GM18508 (cell line): ENCODE measurements at regions not wholly inside any gene's neighbourhood (a gene's known extent, or its start where the extent isn't known, plus 50 kb on each side); places are given as distances from the start of the nearest gene placed in this dataset.
"Not testable (repeated sequence)": the region's sequence is repeated elsewhere in the genome, so short reads cannot be mapped to it uniquely, and the experiment has no call there.

Experiments
- ATAC-seq: cut with Tn5 transposase; IDR thresholded peaks from one replicate; pipeline ENCODE4 v1.9.1; 2021; ENCODE audit warnings: moderate number of reproducible peaks; ENCODE audit not compliant: insufficient read depth, unreplicated experiment

DNA sequence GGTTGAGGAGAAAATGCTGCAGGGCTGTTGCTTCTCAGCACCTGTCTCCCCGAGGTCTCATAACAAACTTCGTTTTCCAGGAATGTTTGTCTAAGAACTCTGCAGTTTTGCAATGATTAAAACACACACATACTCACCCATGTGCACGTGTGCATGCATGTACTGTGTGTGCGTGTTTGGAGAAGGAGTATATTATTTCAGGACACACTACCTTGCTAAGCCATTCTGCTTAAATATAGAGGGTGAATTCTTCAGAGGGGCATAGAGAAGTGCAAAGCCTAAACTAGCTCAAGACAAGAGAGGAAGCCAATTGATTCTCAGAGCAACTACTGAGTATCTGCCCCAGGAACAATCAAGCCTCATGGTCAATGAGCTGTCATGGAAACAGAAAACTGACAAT is 298.4 kb upstream of the MGMT start:
- ATAC-seq: no peak

DNA sequence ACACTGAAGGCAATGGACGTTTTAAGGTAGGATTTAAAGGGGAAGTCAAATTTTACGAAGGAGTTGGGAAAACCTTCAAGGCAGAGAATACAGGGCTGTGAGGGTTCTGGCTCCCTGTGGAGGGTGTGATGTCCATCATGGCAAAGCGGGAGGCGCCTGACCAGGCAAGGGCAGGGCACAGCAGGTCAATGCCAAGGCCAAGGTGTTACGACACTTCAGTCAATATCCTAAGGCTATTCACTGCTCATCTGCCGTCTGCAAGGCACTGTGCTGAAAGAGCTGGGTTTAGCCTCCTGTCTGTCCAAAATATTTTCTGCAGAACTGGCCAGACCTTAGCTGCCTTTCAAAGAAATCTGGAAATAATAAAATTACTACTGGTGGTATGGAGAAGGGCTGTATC is 297.9 kb upstream of the MGMT start:
- ATAC-seq: no peak

DNA sequence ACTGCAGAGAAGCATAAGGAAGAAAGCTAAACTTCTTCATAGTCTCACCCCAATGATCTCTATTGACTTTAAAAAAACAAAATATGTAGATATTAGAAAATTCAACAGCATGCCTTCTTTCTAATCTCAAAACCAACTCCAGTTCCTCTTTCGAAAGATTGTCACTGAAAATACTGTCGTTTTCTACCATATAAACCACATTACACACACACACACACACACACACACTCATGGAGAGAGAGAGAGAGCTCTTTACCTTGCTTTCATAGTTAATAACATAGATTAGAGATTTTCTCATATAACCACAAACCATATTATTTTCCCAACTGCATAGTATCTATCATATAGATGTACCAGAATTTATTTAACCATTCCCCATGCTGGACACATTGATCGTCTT is 296.2 kb upstream of the MGMT start:
- no peak for ATAC-seq

DNA sequence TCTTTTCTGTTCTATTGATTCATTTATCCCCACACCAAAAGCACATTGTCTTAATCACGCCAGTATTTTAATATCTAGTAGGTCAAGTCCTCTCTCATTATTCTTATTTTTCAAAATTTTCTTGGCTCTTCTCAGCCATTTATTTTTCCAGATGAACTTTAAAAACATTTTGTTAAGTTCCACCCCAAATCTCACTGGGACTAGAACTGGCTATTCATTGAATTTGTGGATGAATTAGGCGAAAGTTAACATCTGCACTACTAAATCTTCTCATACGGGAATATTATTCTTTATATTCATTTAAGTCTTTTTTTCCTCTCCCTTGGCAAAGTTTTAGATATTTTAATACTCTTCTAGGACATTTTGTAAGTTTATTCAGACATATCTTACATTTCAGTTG is 295.2 kb upstream of the MGMT start:
- ATAC-seq: no peak

DNA sequence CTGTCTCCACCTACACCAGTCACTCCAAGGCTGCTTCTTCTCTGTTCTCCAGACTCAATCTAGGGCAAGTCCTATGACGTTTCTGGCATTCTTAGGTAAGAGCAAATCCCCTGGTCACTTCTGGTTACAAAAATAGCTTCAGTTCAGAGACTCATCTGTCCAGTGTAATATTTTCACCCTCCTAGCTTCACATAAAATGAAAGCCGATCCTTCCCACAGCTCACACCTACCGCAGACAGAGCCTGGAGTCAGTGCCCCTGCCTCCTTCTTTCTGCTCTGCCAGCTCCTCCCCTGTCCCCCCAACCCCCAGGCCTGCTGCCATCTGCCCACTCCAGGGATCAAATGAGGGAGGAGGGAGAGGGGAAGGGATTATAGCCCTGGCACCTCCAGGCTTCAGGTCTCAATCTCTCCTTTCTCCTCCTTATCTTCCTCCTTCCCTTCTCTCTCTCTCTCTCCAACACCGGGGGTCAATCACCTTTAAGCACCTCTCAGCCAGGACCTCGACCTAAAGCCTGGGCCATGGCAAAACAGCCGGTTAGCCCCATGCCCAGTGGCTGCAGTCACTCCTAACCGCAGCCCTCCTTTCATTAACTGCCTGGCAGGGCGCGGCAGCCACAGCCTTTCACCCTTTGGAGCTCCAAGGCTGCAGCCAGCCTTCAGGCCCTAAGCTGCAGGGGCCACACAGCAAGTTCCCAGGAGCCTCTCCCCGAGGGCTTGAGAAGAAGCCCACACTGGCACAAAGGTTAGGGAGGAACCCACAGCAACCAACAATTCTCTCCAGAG is 292.6 kb upstream of the MGMT start:
- ATAC-seq: no peak

DNA sequence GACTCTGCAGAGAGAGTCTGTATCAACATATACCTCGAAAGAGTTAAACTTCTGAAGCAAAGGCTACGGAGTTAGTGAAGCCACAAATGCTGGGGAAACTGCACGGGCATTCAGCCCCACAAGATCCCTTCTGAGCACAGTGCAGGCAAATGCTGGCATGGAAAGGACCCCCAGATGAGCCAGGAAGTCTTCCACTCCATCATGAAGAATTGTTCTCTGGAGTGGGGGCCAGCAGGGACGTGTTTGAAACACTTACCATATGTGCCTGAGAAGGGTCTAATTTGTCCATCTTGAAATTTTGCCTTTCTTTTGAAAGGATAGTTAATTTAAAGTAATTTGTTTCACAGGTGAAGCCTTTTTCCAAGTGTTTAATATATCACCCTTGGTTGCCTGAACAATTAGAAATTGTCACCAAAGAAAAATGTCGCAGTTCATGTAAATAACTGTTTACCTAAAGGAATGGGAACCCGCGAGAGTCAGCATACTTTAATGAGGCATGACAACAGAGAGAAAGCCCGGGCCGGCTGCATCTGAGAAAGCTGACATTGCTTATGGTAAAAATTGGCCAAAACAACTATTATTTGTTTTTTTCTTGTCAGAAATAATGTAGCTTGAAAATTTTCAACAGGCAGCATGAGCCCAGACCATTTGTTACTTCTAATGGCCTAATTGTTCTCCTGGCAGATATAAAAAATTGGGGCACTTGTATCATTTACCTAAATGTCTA is 287.6 kb upstream of the MGMT start:
- no peak for ATAC-seq

DNA sequence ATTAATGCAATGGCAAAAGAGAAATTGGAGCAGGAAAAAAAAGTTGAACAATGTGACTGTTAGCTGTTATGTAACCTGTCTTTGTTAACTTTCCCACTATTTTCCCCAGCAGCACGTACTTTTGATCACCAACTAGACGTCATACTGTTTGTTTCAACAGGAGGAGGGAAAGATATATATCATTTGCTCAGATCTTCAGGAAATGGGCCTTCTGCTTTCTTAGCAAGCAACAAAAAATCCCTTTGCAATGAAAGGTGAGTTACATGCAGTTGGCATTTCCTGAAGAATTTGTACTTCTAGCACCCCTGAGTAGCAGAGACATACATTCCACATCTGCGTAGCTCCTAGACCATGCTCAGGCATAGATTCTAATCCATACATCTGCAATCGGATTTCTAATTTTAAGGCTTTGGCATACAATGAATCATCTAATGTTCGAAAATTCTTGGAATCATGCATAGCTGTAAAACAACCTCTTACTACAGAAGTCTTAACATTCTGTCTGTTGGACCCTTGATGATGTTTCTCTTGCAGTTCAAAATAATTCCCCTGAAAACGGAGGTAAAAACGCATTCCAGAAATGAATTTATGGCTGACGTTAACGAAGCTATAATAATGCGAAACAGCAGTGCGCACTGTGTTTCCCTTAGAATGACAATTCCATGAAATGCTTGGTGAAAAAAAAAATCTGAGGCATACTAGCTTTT is 286.9 kb upstream of the MGMT start:
- ATAC-seq: no peak

DNA sequence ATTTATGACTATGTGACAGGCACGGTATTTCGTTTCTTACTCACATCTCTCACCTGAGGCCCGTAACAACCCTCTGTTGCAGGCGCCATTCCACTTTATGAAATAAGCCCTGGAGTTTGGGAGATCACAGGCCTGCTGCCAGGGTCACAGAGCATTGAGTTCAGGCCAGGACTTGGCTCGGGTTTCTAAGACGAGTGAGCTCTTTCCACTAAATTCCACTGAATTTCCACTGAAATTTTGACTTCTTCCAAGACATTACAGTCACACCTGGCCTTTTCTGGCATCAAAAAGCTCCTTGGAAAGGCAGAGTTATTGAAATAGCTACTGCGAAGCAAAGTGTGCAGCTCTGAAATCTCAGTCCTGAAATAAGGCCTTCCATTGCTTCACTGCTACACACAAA is 282.8 kb upstream of the MGMT start:
- no peak for ATAC-seq

DNA sequence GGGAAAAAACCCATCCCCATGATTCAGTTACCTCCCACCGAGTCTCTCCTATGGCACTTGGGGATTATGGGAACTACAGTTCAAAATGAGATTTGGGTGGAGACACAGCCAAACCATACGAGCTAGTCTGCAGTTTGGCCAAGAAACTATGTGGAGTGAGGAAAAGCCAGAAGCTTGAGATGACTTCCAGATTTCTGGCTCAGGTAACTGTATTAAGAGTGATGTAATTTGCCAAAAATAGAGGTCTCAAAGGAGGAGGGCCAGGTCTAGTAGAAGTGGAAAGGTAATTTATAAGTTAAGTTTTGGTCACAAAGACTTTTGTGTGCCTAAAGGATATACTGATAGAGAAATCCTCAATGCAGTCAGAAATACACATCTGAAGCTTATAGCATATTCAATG is 279.7 kb upstream of the MGMT start:
- ATAC-seq: no peak

DNA sequence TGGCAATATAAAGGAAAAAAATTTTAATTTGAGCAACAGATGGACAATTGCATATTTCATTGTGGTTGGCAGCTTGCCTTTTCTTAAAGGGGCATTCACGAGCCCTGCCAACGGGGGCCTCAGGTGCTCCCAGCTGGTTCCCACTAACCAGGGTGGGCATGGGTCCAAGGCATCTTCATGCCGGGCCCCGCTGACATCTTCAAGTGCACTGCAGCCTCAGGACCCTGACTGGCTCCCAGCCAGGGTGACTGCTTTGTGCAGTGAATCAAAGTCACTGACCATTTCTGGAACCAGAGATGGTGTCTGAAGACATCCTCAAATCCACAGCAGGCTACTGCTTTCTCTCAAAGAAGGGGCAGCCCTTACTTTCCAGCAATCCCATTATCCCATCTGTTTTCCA is 275.2 kb upstream of the MGMT start:
- ATAC-seq: no peak

DNA sequence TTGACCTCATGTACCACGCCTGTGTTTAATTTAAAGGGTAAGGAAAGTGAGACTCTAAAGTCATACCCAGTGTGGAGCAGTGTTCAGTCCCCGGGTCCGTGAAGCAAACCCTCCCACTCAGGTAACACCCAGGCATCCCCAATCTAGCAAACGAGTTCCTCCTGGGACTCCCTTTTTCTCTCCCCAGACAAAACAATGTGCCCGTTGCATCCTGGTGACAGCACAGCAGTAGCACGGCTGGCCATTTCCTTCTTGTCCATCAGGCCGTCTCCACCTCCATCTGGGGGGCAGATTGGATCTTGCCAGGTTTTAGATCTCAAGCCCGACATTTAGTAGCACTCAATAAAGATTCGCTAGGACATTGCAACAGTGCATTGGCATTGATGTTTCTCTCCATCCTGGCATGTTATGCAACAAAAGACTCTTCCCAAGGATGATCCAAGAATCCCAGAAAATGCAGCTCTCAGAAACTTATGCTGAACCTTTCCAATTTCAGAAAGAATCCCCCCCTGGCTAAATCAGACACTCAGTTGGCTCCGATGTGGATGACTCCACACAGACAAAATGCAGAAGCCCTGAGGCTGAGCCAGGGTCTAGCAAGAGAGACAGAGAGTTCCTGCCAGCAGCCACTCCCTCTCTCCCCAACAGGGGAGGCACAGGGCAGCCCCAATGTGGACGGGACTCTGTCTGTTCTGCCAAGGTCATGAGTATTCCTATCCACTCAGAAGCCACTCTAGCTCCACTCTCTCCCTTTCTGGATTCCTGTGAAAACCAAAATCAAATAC is 274.5 kb upstream of the MGMT start:
- no peak for ATAC-seq

DNA sequence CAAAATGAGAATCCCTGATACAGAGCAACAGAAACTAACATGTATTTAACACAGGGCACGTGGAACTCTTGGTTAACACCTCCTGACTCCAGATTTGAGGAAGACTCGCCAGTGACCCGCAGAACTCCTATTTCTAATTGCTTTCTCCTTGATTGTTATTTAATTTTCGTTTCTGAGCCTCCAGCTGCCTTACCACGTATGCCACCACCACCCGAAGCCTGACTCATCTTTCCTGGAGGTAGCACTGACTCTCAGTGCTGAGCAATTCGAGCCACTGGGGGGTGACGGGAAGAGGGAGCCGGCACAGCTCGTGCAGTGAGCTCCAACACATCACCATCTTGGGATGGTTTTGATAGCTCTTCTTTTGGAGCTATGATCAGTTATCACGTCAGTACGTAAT is 273.9 kb upstream of the MGMT start:
- ATAC-seq: no peak

DNA sequence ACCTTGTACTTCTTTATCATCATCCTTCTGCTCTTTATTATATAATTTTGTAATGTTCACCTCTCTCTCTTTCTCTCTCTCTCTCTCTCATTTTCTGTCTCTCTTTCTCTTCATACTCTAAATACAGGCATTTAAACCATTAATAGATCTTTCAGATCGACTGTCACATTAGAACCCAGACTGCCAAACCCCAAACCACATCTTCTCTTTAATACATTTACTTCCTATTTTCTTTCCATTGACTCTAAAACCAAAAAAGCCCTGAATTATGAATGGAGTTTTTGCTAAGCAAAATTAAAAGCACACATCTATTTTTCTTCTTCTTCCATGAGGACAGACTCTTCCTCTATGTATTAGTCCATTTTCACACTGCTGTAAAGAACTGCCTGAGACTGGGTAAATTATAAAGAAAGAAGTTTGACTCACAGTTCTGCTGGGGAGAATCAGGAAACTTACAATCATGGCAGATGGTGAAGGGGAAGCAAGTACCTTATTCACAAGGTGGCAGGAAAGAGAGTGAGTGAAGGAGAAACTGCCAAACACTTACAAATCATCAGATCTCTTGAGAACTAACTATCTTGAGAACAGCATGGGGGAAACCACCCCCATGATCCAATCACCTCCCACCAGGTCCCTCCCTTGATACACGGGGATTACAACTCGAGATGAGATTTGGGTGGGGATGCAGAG is 272.7 kb upstream of the MGMT start:
- ATAC-seq: no peak

DNA sequence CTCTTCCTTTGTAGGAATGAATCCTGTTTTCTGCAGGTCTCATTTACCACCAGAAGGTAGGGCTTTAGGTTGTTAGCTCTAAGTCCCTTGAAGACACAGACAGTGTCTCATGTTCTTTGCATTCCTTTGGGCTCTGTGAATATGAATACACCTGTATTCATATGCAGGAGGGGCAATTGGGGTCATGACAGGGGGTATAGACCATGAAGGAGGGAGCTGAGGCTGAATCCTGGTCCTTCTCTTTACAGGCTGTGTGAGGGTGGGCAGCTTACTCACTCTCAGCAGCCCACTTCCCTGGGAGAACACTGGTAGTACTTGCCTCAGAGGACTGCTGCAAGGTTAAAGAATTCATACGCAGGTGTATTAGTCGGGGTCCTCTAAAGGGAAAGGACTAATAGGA is 267.2 kb upstream of the MGMT start:
- no peak for ATAC-seq

DNA sequence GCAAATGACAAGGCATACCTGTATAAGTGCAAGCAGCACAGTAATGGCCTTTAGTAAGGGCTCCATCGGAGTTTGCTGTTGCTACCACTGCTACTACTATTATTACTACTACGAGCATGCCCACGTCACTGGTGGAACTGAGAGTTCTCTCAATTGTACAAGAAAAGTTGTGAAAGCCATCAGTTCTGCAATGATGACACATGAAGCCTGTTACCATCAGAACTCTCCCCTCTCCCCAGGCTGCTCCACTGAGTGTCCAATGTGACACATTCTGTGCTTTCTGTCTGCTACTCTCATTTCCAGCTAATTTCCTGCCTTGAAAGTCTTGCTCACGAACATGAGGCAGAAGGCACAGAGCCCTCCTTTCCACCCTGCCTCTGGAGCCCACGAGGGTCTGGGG is 263.2 kb upstream of the MGMT start:
- ATAC-seq: no peak

DNA sequence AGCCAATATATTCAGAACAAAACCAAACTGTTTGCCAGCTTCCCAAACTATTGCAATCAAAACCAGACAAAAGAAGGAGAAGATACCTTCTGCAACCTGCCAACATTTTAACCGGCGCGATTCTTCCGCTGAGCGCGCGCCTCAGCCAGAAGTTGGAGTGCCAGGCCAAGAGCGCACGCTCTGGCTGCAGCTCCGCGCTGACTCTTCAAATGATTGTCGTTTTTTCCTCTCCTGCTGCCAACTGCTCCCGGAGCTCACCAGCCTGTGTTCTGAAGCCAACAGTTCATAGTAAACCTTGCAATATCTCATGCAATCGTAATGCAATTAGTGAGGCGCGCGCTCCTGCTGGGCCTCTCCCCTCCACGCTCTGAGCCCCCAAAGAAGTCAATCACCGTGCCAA is 259.7 kb upstream of the MGMT start:
- no peak for ATAC-seq

DNA sequence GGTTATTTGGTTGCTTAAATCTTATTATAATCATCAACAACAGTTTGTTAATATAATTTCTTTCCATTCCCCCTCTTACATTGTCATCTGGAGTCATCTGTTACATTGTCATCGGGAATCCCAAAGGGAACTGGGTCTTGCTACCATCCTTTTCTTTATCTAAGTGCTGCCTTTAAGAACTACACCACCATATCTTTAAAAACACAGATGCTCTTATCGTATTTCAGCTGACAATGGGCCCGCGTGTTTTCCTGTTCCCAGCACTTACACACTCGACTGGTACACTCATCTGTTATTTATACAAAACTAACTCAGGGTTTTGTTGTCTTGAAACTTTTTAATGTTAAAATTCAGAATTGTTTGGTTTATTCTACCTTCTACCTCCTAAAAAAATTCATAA is 256.2 kb upstream of the MGMT start:
- no peak for ATAC-seq

DNA sequence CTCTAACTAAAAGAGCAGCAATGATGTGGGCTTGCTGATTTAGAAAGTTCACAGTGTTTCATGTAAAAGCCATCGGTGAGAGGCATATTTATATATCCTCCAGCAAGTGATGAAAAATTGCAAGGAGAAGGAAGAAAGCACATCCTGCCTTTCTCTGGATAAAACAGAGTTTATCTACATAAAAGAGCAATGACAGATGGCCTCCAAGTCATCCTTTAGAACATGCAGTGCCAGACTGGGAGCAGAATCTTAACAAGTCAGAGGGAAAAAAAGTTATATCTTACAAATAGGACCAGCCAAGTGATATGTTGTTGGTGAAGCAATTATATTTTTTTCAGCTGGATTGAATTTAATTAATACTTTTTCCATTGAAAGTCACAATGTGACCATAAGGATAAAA is 253.8 kb upstream of the MGMT start:
- ATAC-seq: no peak

DNA sequence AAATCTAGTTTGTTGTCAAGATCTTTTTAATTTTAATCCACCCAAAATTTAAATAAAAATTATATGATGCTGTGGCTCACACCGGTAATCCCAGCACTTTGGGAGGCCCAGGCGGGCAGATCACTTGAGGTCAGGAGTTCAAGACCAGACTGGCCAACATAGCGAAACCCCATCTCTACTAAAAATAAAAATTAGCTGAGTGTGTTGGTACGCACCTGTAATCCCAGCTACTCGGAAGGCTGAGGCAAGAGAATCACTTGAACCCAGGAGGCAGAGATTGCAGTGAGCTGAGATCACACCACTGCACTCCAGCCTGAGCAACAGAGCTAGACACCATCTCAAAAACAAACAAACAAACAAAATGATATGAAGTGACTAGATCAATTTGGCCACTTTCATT is 253.0 kb upstream of the MGMT start:
- not testable (repeated sequence) for ATAC-seq

DNA sequence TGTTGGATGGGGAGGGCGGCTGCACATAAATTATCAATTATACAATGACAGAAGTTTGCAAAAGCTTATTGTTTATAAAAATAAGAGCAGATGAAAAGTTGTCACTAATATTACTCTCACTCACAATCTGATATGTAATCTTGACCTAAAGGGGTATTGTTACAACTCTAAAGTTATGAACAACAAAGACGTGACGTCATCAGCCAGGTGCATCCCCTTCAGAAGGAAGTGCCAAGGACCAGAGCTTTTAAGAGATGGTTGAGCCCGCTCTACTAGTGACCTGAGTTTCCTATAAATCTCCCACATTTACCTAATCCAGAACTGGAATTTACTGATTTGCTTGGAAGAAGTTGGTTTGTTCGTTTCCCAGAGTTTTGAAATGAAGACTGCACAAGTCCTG is 247.7 kb upstream of the MGMT start:
- no peak for ATAC-seq
